Colonic mucosa (tissue), 4 donors: ENCODE measurements at regions not wholly inside any gene's neighbourhood (a gene's known extent, or its start where the extent isn't known, plus 50 kb on each side); places are given as distances from the start of the nearest gene placed in this dataset.

ENCODE experiments used
- DNase-seq: peaks from one replicate; pipeline ENCODE4 v3.0.0-alpha.2; 2020
- H3K27ac ChIP-seq: fragments of 200-600 bp; one replicate; pipeline ENCODE4 v1.8.0; 2021
- H3K27me3 ChIP-seq: fragments of 200-600 bp; one replicate; pipeline ENCODE4 v1.8.0; 2021
- H3K36me3 ChIP-seq: fragments of 200-600 bp; one replicate; pipeline ENCODE4 v1.8.0; 2021
- H3K4me1 ChIP-seq: fragments of 200-600 bp; one replicate; pipeline ENCODE4 v1.8.0; 2021; ENCODE audit warnings: mild to moderate bottlenecking
- H3K4me3 ChIP-seq: fragments of 200-600 bp; one replicate; pipeline ENCODE4 v1.8.0; 2021
- H3K9ac ChIP-seq, 2 donors: one replicate each; pipeline ENCODE4 v1.7.0; 2013; ENCODE audit warnings: control low read depth in 2 of 2, low read depth in 2 of 2, low read length in 2 of 2
- H3K9me3 ChIP-seq: fragments of 200-600 bp; one replicate; pipeline ENCODE4 v1.8.0; 2021
- CTCF ChIP-seq: fragments of 200-600 bp; IDR thresholded peaks from one replicate; pipeline ENCODE4 v1.8.0; 2022; ENCODE audit warnings: antibody characterized with exemption, mild to moderate bottlenecking
- intact Hi-C: fragments of 100-400 bp; cut with DNase I; formaldehyde crosslinking; loops from one replicate; pipeline ENCODE4 v1.14.1; 2022
- donor health status: healthy.
- donor health status: DM: no; HTN: no; CAD: no.
- donor health status: DM: no; HTN: no; CAD: no.

GRCh38 chr3:84504761-84505160 lies 454.0 kb upstream of the CADM2 start:
- Histone ChIP-seq H3K9me3 (no peaks in the 10 kb centered on the region), H3K9ac (no peak overlapping the region), H3K27ac (no peak overlapping the region), H3K36me3 (no peaks in the 10 kb centered on the region), H3K4me1 (no peaks in the 10 kb centered on the region), H3K4me3 (no peak overlapping the region), H3K27me3 (no peaks in the 10 kb centered on the region)
- DNase-seq = no peak
- no peak for TF ChIP-seq CTCF
- intact Hi-C loops = no loop called here

GRCh38 chr3:84510007-84510406 lies 448.8 kb upstream of the CADM2 start:
- Histone ChIP-seq H3K9me3 (no peaks in the 10 kb centered on the region), H3K36me3 (no peaks in the 10 kb centered on the region), H3K27me3 (no peaks in the 10 kb centered on the region), H3K27ac (no peak overlapping the region), H3K4me1 (no peaks in the 10 kb centered on the region), H3K4me3 (no peak overlapping the region), H3K9ac (no peak overlapping the region)
- TF ChIP-seq CTCF = no peak
- intact Hi-C loops = no loop called here
- DNase-seq = no peak

- Histone ChIP-seq H3K9ac (no peak overlapping the region), H3K36me3 (no peaks in the 10 kb centered on the region), H3K4me1 (no peaks in the 10 kb centered on the region), H3K27me3 (no peaks in the 10 kb centered on the region), H3K9me3 (no peaks in the 10 kb centered on the region), H3K27ac (no peak overlapping the region), H3K4me3 (no peak overlapping the region)
- DNase-seq = no peak
- intact Hi-C loops = no loop called here
- TF ChIP-seq CTCF = no peak
These were observed 435.9 kb upstream of the CADM2 start for GRCh38 chr3:84522893-84523292.

- H3K4me1 ChIP-seq = no peaks in the 10 kb centered on the region
- no peaks in the 10 kb centered on the region for H3K36me3 ChIP-seq
- no peak overlapping the region for H3K9ac ChIP-seq
- H3K9me3 ChIP-seq = no peaks in the 10 kb centered on the region
- H3K4me3 ChIP-seq = no peak overlapping the region
- H3K27ac ChIP-seq = no peak overlapping the region
- intact Hi-C loops = no loop called here
- TF ChIP-seq CTCF = no peak
- H3K27me3 ChIP-seq = no peaks in the 10 kb centered on the region
- no peak for DNase-seq
These were observed 421.9 kb upstream of the CADM2 start for GRCh38 chr3:84536916-84537315.

- Histone ChIP-seq H3K27ac (no peak overlapping the region), H3K4me3 (no peak overlapping the region), H3K9ac (no peak overlapping the region), H3K9me3 (no peaks in the 10 kb centered on the region), H3K36me3 (no peaks in the 10 kb centered on the region), H3K4me1 (no peaks in the 10 kb centered on the region), H3K27me3 (no peaks in the 10 kb centered on the region)
- TF ChIP-seq CTCF = no peak
- intact Hi-C loops = no loop called here
- DNase-seq = no peak
These were observed 420.2 kb upstream of the CADM2 start for GRCh38 chr3:84538597-84538996.

- no peak overlapping the region for H3K9ac ChIP-seq
These were observed 411.6 kb upstream of the CADM2 start for GRCh38 chr3:84547207-84547606.

More at GRCh38 chr3:84547207-84547606, 411.6 kb upstream of the CADM2 start:
- H3K4me3 ChIP-seq = no peak overlapping the region
- no peaks in the 10 kb centered on the region for H3K27me3 ChIP-seq
- H3K9me3 ChIP-seq = no peaks in the 10 kb centered on the region
- H3K4me1 ChIP-seq = no peaks in the 10 kb centered on the region
- DNase-seq = no peak
- intact Hi-C loops = loop anchor here (5.0 kb wide), 2 partner anchors 815 to 1030 kb away; no protein-coding TSS in a partner anchor
- TF ChIP-seq CTCF = no peak
- H3K36me3 ChIP-seq = no peaks in the 10 kb centered on the region
- H3K27ac ChIP-seq = no peak overlapping the region
